ENCODE measurements at regions not wholly inside any gene's neighbourhood (a gene's known extent, or its start where the extent isn't known, plus 50 kb on each side); places are given as distances from the start of the nearest gene placed in this dataset.

DNA sequence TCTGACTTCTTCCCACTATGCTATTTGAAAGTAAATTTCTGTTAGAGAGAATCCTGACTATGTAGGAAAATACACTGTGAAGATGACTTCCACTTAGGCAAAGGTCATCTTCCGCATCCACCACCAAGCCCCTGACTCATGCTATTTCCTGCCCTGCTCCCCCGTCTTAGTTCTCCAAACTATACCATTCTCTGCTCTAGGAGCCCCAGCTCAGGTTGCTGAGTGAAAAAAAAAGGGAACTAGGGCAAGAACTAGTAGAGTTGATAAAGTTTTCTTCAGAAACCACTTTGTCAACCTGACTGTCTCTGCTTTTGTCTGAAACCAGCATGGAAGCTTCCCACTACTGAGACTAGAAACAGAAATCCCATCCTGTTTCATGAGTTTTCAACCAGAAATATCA is 96.9 kb downstream of the EVX1 start (continued):
- TF ChIP-seq, protein P1, sequence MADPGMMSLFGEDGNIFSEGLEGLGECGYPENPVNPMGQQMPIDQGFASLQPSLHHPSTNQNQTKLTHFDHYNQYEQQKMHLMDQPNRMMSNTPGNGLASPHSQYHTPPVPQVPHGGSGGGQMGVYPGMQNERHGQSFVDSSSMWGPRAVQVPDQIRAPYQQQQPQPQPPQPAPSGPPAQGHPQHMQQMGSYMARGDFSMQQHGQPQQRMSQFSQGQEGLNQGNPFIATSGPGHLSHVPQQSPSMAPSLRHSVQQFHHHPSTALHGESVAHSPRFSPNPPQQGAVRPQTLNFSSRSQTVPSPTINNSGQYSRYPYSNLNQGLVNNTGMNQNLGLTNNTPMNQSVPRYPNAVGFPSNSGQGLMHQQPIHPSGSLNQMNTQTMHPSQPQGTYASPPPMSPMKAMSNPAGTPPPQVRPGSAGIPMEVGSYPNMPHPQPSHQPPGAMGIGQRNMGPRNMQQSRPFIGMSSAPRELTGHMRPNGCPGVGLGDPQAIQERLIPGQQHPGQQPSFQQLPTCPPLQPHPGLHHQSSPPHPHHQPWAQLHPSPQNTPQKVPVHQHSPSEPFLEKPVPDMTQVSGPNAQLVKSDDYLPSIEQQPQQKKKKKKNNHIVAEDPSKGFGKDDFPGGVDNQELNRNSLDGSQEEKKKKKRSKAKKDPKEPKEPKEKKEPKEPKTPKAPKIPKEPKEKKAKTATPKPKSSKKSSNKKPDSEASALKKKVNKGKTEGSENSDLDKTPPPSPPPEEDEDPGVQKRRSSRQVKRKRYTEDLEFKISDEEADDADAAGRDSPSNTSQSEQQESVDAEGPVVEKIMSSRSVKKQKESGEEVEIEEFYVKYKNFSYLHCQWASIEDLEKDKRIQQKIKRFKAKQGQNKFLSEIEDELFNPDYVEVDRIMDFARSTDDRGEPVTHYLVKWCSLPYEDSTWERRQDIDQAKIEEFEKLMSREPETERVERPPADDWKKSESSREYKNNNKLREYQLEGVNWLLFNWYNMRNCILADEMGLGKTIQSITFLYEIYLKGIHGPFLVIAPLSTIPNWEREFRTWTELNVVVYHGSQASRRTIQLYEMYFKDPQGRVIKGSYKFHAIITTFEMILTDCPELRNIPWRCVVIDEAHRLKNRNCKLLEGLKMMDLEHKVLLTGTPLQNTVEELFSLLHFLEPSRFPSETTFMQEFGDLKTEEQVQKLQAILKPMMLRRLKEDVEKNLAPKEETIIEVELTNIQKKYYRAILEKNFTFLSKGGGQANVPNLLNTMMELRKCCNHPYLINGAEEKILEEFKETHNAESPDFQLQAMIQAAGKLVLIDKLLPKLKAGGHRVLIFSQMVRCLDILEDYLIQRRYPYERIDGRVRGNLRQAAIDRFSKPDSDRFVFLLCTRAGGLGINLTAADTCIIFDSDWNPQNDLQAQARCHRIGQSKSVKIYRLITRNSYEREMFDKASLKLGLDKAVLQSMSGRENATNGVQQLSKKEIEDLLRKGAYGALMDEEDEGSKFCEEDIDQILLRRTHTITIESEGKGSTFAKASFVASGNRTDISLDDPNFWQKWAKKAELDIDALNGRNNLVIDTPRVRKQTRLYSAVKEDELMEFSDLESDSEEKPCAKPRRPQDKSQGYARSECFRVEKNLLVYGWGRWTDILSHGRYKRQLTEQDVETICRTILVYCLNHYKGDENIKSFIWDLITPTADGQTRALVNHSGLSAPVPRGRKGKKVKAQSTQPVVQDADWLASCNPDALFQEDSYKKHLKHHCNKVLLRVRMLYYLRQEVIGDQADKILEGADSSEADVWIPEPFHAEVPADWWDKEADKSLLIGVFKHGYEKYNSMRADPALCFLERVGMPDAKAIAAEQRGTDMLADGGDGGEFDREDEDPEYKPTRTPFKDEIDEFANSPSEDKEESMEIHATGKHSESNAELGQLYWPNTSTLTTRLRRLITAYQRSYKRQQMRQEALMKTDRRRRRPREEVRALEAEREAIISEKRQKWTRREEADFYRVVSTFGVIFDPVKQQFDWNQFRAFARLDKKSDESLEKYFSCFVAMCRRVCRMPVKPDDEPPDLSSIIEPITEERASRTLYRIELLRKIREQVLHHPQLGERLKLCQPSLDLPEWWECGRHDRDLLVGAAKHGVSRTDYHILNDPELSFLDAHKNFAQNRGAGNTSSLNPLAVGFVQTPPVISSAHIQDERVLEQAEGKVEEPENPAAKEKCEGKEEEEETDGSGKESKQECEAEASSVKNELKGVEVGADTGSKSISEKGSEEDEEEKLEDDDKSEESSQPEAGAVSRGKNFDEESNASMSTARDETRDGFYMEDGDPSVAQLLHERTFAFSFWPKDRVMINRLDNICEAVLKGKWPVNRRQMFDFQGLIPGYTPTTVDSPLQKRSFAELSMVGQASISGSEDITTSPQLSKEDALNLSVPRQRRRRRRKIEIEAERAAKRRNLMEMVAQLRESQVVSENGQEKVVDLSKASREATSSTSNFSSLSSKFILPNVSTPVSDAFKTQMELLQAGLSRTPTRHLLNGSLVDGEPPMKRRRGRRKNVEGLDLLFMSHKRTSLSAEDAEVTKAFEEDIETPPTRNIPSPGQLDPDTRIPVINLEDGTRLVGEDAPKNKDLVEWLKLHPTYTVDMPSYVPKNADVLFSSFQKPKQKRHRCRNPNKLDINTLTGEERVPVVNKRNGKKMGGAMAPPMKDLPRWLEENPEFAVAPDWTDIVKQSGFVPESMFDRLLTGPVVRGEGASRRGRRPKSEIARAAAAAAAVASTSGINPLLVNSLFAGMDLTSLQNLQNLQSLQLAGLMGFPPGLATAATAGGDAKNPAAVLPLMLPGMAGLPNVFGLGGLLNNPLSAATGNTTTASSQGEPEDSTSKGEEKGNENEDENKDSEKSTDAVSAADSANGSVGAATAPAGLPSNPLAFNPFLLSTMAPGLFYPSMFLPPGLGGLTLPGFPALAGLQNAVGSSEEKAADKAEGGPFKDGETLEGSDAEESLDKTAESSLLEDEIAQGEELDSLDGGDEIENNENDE (IDR thresholded peaks at IDR 0.05; ENCODE audit: insufficient replicate concordance, low read length), result no peak
- no peak for TF ChIP-seq KDM1A (IDR thresholded peaks at IDR 0.05; ENCODE audit: borderline replicate concordance, low read length)
